ENCODE measurements at regions not wholly inside any gene's neighbourhood (a gene's known extent, or its start where the extent isn't known, plus 50 kb on each side); places are given as distances from the start of the nearest gene placed in this dataset.

DNA sequence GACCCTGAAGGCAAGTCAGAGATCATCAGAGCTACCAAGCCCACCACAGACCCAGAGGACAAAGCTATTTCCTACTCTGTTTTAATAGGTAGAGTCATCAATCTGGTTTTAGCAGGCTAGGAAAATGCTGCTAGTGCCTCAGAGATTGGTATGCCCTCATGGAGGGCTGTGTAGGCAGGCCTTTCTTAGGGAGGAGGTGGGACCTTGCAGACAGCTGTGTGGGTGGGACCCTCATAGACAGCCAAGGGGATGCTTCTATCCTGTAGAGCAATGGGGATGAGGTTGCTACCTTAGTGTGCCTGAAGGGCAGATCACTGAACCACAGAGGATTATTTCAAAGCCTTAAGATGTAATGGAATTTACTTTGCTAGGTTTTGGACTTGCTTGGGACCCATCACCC, 534.9 kb upstream of the KLF12 start:
- H3K9me3 ChIP-seq (ENCODE audit: low read length) = no peaks in the 10 kb centered on the region
- 0 out of 2 replicates have a peak, but pooled peaks cover 3% of the 10 kb centered on the region for H3K9me2 ChIP-seq (ENCODE audit: low read depth, low read length)
- no peaks in the 10 kb centered on the region for H4K20me1 ChIP-seq (ENCODE audit: insufficient read depth, low read length)
- TF ChIP-seq EZH2 (IDR thresholded peaks at IDR 0.05; ENCODE audit: borderline replicate concordance, low read length) = no peak
- TF ChIP-seq, protein P1, sequence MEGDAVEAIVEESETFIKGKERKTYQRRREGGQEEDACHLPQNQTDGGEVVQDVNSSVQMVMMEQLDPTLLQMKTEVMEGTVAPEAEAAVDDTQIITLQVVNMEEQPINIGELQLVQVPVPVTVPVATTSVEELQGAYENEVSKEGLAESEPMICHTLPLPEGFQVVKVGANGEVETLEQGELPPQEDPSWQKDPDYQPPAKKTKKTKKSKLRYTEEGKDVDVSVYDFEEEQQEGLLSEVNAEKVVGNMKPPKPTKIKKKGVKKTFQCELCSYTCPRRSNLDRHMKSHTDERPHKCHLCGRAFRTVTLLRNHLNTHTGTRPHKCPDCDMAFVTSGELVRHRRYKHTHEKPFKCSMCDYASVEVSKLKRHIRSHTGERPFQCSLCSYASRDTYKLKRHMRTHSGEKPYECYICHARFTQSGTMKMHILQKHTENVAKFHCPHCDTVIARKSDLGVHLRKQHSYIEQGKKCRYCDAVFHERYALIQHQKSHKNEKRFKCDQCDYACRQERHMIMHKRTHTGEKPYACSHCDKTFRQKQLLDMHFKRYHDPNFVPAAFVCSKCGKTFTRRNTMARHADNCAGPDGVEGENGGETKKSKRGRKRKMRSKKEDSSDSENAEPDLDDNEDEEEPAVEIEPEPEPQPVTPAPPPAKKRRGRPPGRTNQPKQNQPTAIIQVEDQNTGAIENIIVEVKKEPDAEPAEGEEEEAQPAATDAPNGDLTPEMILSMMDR (IDR thresholded peaks at IDR 0.05; ENCODE audit: low read length) = no peak
- no peaks in the 10 kb centered on the region for H3F3A ChIP-seq (ENCODE audit: insufficient read depth, low read length)
- H3K79me2 ChIP-seq (ENCODE audit: insufficient read depth, low read length) = no peaks in the 10 kb centered on the region
- H3K27ac ChIP-seq (ENCODE audit: low read depth, low read length, poor library complexity, severe bottlenecking) = no peak overlapping the region
- H3K9ac ChIP-seq (ENCODE audit: low read length) = no peak overlapping the region
- H3K27me3 ChIP-seq (ENCODE audit: insufficient read depth, low read length) = 0 out of 2 replicates have a peak, but pooled peaks cover 1% of the 10 kb centered on the region
- no peak overlapping the region for H2AFZ ChIP-seq (ENCODE audit: low read length)
- no peaks in the 10 kb centered on the region for H3K4me1 ChIP-seq (ENCODE audit: insufficient read depth, low read length, severe bottlenecking)
- H3K36me3 ChIP-seq (ENCODE audit: insufficient read depth, low read length) = no peaks in the 10 kb centered on the region
- H3K4me2 ChIP-seq (ENCODE audit: low read length) = no peak overlapping the region
- no peak overlapping the region for H3K4me3 ChIP-seq (ENCODE audit: low read depth, low read length, poor library complexity, severe bottlenecking)

DNA sequence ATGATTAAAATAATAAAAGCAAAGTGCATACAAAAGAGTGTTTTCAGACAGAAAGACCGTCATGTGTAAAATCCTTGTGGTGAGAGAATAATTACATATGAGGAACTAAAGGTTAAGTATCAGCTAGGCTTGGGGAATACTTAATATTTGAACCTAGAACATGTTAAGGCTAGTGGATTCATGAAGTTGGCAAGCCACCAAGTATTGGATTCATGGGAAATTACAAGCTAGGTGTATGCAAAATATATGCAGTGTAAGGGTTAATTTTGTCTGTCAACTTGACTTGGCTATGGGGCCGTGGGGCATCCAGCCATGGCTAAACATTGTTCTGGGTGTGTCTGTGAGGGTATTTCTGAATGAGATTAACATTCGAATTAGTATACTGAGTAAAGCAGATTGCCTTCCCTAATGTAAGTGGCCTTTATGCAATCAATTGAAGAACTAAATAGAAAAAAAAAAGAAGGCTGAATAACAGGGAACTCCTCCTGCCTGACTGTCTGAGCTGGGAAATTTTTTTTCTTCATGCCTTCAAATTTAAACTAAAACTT, 533.5 kb upstream of the KLF12 start:
- no peak overlapping the region for H3K4me3 ChIP-seq (ENCODE audit: low read depth, low read length, poor library complexity, severe bottlenecking)
- H3K27me3 ChIP-seq (ENCODE audit: insufficient read depth, low read length) = 0 out of 2 replicates have a peak, but pooled peaks cover 3% of the 10 kb centered on the region
- H3K9me2 ChIP-seq (ENCODE audit: low read depth, low read length) = 0 out of 2 replicates have a peak, but pooled peaks cover 3% of the 10 kb centered on the region
- H3K27ac ChIP-seq (ENCODE audit: low read depth, low read length, poor library complexity, severe bottlenecking) = no peak overlapping the region
- no peaks in the 10 kb centered on the region for H3K36me3 ChIP-seq (ENCODE audit: insufficient read depth, low read length)
- H3K79me2 ChIP-seq (ENCODE audit: insufficient read depth, low read length) = no peaks in the 10 kb centered on the region
- H3K4me2 ChIP-seq (ENCODE audit: low read length) = no peak overlapping the region
- H4K20me1 ChIP-seq (ENCODE audit: insufficient read depth, low read length) = no peaks in the 10 kb centered on the region
- H3K9ac ChIP-seq (ENCODE audit: low read length) = no peak overlapping the region
- TF ChIP-seq EZH2 (IDR thresholded peaks at IDR 0.05; ENCODE audit: borderline replicate concordance, low read length) = no peak
- TF ChIP-seq, protein P1 (IDR thresholded peaks at IDR 0.05; ENCODE audit: low read length) = no peak
- H2AFZ ChIP-seq (ENCODE audit: low read length) = no peak overlapping the region
- H3K4me1 ChIP-seq (ENCODE audit: insufficient read depth, low read length, severe bottlenecking) = no peaks in the 10 kb centered on the region
- H3F3A ChIP-seq (ENCODE audit: insufficient read depth, low read length) = no peaks in the 10 kb centered on the region
- no peaks in the 10 kb centered on the region for H3K9me3 ChIP-seq (ENCODE audit: low read length)

DNA sequence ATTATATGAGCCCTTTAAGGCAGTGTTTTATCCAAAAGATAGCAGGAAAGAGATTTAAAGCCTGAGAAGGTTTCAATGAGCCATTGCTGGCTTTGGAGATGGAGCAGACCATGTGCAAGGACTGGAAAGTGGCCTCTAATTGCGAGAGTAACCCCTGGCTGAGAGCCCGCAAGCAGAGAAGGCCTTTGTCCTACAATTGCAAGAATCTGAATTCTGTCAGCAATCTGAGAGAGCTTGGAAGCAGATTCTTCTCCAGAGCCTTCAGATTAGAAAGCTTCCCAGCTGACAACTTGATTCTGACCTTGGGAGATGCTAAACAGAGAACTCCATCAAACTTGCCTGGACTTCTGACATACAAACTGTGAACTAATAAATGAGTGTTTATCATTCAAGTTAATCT, 528.7 kb upstream of the KLF12 start:
- H3K79me2 ChIP-seq (ENCODE audit: insufficient read depth, low read length) = no peaks in the 10 kb centered on the region
- no peaks in the 10 kb centered on the region for H3F3A ChIP-seq (ENCODE audit: insufficient read depth, low read length)

More for the DNA sequence above, 528.7 kb upstream of the KLF12 start:
- H3K9me2 ChIP-seq (ENCODE audit: low read depth, low read length) = no peaks in the 10 kb centered on the region
- H4K20me1 ChIP-seq (ENCODE audit: insufficient read depth, low read length) = no peaks in the 10 kb centered on the region
- no peak overlapping the region for H3K9ac ChIP-seq (ENCODE audit: low read length)
- H3K4me3 ChIP-seq (ENCODE audit: low read depth, low read length, poor library complexity, severe bottlenecking) = no peak overlapping the region
- no peaks in the 10 kb centered on the region for H3K9me3 ChIP-seq (ENCODE audit: low read length)
- no peaks in the 10 kb centered on the region for H3K36me3 ChIP-seq (ENCODE audit: insufficient read depth, low read length)
- H3K4me1 ChIP-seq (ENCODE audit: insufficient read depth, low read length, severe bottlenecking) = no peaks in the 10 kb centered on the region
- 0 out of 2 replicates have a peak, but pooled peaks cover 3% of the 10 kb centered on the region for H3K27me3 ChIP-seq (ENCODE audit: insufficient read depth, low read length)
- H3K4me2 ChIP-seq (ENCODE audit: low read length) = no peak overlapping the region
- no peak overlapping the region for H2AFZ ChIP-seq (ENCODE audit: low read length)
- no peak for TF ChIP-seq EZH2 (IDR thresholded peaks at IDR 0.05; ENCODE audit: borderline replicate concordance, low read length)
- TF ChIP-seq, protein P1 (IDR thresholded peaks at IDR 0.05; ENCODE audit: low read length) = no peak
- no peak overlapping the region for H3K27ac ChIP-seq (ENCODE audit: low read depth, low read length, poor library complexity, severe bottlenecking)

Data from OCI-LY1 (cell line).